Fibroblast of skin of right quadriceps (primary cell): ENCODE measurements at regions not wholly inside any gene's neighbourhood (a gene's known extent, or its start where the extent isn't known, plus 50 kb on each side); places are given as distances from the start of the nearest gene placed in this dataset.
"Not testable (repeated sequence)": the region's sequence is repeated elsewhere in the genome, so short reads cannot be mapped to it uniquely, and the experiment has no call there.

ENCODE experiments used
- DNase-seq: peaks from one replicate; pipeline ENCODE4 v3.0.0-alpha.2; 2013

GRCh38 chr5:91446880-91447279, 63.8 kb upstream of the ARRDC3 start:
- DNase-seq: not testable (repeated sequence)

GRCh38 chr5:91443761-91444467, 60.8 kb upstream of the ARRDC3 start:
- no peak for DNase-seq

- peak; percentile 84 for DNase-seq
Measured at GRCh38 chr5:91443023-91443422, 59.9 kb upstream of the ARRDC3 start.

GRCh38 chr5:91441082-91441481, 58.0 kb upstream of the ARRDC3 start:
- no peak for DNase-seq

GRCh38 chr5:91438871-91439270, 55.8 kb upstream of the ARRDC3 start:
- DNase-seq: no peak

DNA sequence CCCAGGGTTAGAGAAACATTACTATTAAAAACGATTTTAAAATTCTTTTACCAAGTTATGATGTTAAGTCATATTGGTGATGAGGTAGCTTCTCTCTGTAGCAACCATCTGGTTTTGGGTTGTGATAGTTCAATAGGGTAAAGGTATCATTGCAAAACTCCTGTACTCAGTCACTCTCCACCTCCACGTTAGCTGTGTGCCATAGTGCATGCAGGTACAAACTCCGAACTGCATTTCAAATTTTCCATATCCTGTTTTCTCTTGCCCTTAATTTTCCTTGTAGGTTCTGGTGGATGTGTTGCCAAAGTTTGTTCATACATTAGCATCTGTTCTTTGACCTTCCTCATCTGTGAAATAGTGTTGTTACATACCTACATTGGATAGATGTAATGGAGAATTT, 53.1 kb upstream of the ARRDC3 start:
- no peak for DNase-seq

DNA sequence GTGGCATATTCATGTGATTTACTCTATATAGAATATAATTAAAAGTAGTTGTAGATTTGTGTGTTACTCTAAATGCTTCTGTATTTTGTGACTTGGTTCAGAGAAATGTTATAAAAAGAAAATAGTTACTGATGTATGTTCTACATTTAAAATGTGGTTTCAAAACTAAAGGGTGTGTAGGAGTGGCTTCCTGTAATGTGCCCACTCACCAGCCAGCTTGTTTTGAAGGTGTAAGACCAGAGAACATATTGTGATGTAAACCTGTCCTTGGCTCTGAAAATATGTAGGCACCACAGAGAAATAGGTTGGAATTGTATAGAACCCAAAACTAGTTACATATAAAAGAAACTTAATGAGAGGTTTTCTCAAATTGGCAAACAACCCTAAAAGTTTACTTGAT, 51.2 kb upstream of the ARRDC3 start:
- DNase-seq: no peak

DNA sequence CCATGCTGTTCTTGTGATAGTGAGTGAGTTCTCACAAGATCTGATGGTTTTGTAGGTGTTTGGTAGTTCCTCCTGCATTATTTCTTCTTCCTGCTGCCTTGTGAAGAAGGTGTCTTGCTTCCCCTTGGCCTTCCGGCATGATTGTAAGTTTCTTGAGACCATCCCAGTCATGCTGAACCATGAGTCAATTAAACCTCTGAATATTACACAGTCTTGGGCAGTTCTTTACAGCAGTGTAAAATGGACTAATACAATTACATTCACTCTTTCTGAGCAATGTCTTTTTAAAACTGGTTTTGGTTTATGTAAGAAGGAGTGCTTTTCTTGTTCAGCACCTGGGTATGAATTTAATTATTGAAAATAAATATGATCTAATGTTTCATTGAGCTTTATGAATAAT, 50.7 kb upstream of the ARRDC3 start:
- DNase-seq: no peak
